ENCODE measurements at regions not wholly inside any gene's neighbourhood (a gene's known extent, or its start where the extent isn't known, plus 50 kb on each side); places are given as distances from the start of the nearest gene placed in this dataset.

DNA sequence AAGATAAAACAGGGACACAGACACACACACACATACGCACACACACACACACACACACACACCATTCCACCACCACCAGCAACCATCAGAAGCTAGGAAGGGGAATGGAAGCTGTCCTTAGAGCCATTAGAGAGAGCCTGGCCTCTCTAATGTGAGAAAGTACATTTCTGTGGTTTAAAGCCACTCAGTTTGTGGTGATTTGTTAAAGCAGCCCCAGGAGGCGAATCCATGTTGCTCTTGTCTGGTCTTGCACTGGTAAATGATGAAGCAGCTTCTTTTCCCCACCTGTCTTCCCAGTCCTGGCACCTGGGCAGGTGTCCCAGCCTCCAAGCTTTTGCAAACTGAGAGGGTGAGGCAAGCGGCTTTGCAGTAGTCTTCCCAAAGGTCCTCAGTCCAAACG is 118.9 kb upstream of the KL start:
- ATAC-seq (ENCODE audit: poor library complexity) (no peak), DNase-seq (no peak)
- Mint-ChIP-seq H3K9me3 (no peaks in the 10 kb centered on the region), H3K4me1 (ENCODE audit: low read depth) (no peaks in the 10 kb centered on the region), H3K27ac (no peak overlapping the region), H3K36me3 (ENCODE audit: low read depth) (no peaks in the 10 kb centered on the region), H3K4me3 (no peak overlapping the region), H3K27me3 (no peaks in the 10 kb centered on the region)
- no peak for TF ChIP-seq CTCF (IDR thresholded peaks at IDR 0.05)
- ChIA-PET CTCF (interaction anchor here (1.6 kb wide), 1 partner anchor 41 kb away, joined by 3 read pairs; no protein-coding TSS in a partner anchor), POLR2A (no interaction called here)
- Histone ChIP-seq H3K9me3 (ENCODE audit: control insufficient read depth in 1 of 2, insufficient read depth in 1 of 2, low read length in 2 of 2) (peaks cover 0 to 2% of the 10 kb centered on the region in 2 experiments), H3K4me1 (ENCODE audit: insufficient read depth, low read length) (no peaks in the 10 kb centered on the region), H3K36me3 (ENCODE audit: insufficient read depth, low read length) (no peaks in the 10 kb centered on the region), H3K27me3 (ENCODE audit: control insufficient read depth in 1 of 2, insufficient read depth in 2 of 2, low read length in 2 of 2) (no peaks in the 10 kb centered on the region), H3K27ac (ENCODE audit: low read depth in 1 of 2, low read length in 2 of 2) (no peak overlapping the region), H3K4me3 (ENCODE audit: low read length) (no peak overlapping the region)
- intact Hi-C loops (cut with DNase I, micrococcal nuclease) = no loop called here

DNA sequence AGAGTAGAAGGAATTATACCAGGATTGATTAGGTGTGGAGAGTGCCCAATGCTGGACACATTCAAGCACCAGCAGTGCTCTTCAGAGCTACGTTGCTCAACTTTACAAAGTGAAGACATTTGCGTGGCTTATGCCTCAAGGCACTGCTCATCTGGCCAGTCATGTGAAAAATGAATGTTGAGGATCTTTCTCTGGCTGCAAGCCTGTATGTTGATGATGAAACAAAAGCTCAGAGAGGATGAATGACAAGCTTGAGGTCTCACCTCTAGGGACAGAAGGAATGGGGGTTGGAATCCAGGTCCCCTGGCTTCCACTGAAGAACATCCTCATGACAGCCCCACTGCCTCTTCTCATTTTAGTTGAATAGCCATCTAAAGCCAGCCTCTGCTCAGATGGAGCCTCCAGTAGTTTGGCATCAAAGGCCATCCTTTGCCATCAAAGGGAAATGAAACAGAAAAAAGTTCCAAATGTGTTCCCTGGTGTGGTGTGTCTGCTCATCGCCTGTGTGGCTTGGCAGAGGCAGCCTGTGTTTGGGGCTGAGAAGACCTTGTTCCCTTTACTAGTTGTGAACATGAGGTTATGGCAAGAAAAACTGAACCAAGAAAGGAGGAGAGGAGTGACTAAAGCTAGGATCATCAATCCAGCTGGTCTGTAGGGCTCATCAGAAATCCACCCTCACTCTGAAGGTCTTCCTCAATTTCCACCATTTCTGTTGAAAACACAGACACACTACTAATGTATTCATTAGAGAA is 114.0 kb upstream of the KL start:
- H3K27me3 ChIP-seq (ENCODE audit: control insufficient read depth in 1 of 2, insufficient read depth in 2 of 2, low read length in 2 of 2) = no peaks in the 10 kb centered on the region
- DNase-seq = no peak
- TF ChIP-seq CTCF (IDR thresholded peaks at IDR 0.05) = no peak
- intact Hi-C loops (cut with DNase I, micrococcal nuclease) = no loop called here
- ATAC-seq (ENCODE audit: poor library complexity) = no peak
- POLR2A ChIA-PET = no interaction called here
- no peaks in the 10 kb centered on the region for H3K9me3 ChIP-seq (ENCODE audit: control insufficient read depth in 1 of 2, insufficient read depth in 1 of 2, low read length in 2 of 2)
- H3K4me1 Mint-ChIP-seq (ENCODE audit: low read depth) = peaks cover 5% of the 10 kb centered on the region
- H3K4me3 ChIP-seq (ENCODE audit: low read length) = no peak overlapping the region
- no peaks in the 10 kb centered on the region for H3K36me3 Mint-ChIP-seq (ENCODE audit: low read depth)
- H3K36me3 ChIP-seq (ENCODE audit: insufficient read depth, low read length) = no peaks in the 10 kb centered on the region
- H3K4me3 Mint-ChIP-seq = no peak overlapping the region
- no peak overlapping the region for H3K27ac Mint-ChIP-seq
- H3K9me3 Mint-ChIP-seq = no peaks in the 10 kb centered on the region
- no peaks in the 10 kb centered on the region for H3K4me1 ChIP-seq (ENCODE audit: insufficient read depth, low read length)
- CTCF ChIA-PET = no interaction called here
- no peaks in the 10 kb centered on the region for H3K27me3 Mint-ChIP-seq
- H3K27ac ChIP-seq (ENCODE audit: low read depth in 1 of 2, low read length in 2 of 2) = no peak overlapping the region

DNA sequence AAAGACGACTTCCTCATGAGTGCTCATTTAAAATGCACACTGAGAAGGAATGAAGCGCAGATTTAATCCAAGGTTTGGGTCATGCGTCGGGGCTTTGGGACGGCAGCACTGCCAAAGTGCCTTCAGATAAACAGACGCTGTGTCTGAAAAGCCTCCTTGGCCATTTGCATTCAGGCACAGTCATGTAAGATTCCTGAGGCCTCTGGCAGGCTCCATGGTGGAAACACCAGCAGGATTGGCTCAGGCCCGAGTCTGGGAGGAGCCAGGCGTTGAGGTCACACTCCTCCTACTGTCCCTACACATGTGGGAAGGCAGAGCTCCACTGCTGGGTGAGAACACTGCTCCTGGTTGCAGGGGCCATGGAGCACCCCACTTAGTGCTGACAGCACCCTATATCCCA is 113.3 kb upstream of the KL start:
- H3K4me1 Mint-ChIP-seq (ENCODE audit: low read depth) = peaks cover 5% of the 10 kb centered on the region
- ChIA-PET POLR2A (no interaction called here), CTCF (no interaction called here)
- H3K27me3 ChIP-seq (ENCODE audit: control insufficient read depth in 1 of 2, insufficient read depth in 2 of 2, low read length in 2 of 2) = no peaks in the 10 kb centered on the region
- no peak overlapping the region for H3K27ac Mint-ChIP-seq
- H3K27me3 Mint-ChIP-seq = no peaks in the 10 kb centered on the region
- H3K9me3 Mint-ChIP-seq = no peaks in the 10 kb centered on the region
- no peak for TF ChIP-seq CTCF (IDR thresholded peaks at IDR 0.05)
- H3K27ac ChIP-seq (ENCODE audit: low read depth in 1 of 2, low read length in 2 of 2) = no peak overlapping the region
- no peaks in the 10 kb centered on the region for H3K36me3 ChIP-seq (ENCODE audit: insufficient read depth, low read length)
- H3K4me3 ChIP-seq (ENCODE audit: low read length) = no peak overlapping the region
- no peak overlapping the region for H3K4me3 Mint-ChIP-seq
- no peak for ATAC-seq (ENCODE audit: poor library complexity)
- H3K9me3 ChIP-seq (ENCODE audit: control insufficient read depth in 1 of 2, insufficient read depth in 1 of 2, low read length in 2 of 2) = no peaks in the 10 kb centered on the region
- intact Hi-C loops (cut with DNase I, micrococcal nuclease) = no loop called here
- H3K36me3 Mint-ChIP-seq (ENCODE audit: low read depth) = no peaks in the 10 kb centered on the region
- H3K4me1 ChIP-seq (ENCODE audit: insufficient read depth, low read length) = no peaks in the 10 kb centered on the region
- DNase-seq = no peak

All from CD4-positive, alpha-beta T cell (primary cell).